ENCODE measurements at regions not wholly inside any gene's neighbourhood (a gene's known extent, or its start where the extent isn't known, plus 50 kb on each side); places are given as distances from the start of the nearest gene placed in this dataset.

DNA sequence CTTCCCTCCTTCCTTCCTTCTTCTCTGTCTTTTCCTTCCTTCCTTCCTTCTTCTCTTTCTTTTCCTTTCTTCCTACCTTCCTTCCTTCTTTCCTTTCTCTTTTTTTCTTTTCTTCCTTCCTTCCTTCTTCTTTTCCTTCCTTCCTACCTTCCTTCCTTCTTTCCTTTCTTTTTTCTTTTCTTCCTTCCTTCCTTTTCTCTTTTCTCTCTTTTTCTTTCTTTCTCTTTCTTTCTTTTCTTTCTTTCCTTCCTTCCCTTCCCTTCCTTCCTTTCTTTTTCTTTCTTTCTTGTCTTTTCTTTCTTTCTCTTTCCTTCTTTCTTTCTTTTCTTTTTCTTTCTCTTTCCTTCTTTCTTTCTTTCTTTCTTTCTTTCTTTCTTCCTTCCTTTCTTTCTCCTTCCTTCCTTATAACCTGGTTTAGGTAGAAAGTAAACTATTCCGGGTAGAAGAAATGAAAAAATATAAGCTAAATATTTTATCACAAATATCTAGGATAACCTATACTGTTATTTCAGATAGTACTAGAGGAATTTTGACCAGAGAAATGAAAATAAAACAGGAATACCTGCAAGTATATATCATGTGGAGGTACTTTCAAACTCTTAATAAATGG lies 1741.8 kb upstream of the CDH9 start:
- TF ChIP-seq, protein P1, sequence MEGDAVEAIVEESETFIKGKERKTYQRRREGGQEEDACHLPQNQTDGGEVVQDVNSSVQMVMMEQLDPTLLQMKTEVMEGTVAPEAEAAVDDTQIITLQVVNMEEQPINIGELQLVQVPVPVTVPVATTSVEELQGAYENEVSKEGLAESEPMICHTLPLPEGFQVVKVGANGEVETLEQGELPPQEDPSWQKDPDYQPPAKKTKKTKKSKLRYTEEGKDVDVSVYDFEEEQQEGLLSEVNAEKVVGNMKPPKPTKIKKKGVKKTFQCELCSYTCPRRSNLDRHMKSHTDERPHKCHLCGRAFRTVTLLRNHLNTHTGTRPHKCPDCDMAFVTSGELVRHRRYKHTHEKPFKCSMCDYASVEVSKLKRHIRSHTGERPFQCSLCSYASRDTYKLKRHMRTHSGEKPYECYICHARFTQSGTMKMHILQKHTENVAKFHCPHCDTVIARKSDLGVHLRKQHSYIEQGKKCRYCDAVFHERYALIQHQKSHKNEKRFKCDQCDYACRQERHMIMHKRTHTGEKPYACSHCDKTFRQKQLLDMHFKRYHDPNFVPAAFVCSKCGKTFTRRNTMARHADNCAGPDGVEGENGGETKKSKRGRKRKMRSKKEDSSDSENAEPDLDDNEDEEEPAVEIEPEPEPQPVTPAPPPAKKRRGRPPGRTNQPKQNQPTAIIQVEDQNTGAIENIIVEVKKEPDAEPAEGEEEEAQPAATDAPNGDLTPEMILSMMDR (IDR thresholded peaks at IDR 0.05; ENCODE audit: low read depth, low read length, poor library complexity, severe bottlenecking) = no peak
- TF ChIP-seq EZH2phosphoT487 (IDR thresholded peaks at IDR 0.05; ENCODE audit: borderline replicate concordance, low read length) = no peak
